Osteocyte (in vitro differentiated cells): ENCODE measurements at regions not wholly inside any gene's neighbourhood (a gene's known extent, or its start where the extent isn't known, plus 50 kb on each side); places are given as distances from the start of the nearest gene placed in this dataset.

Experiments
- DNase-seq: peaks from one replicate; pipeline ENCODE4 v3.0.0; 2021; ENCODE audit warnings: mixed read lengths; ENCODE audit not compliant: unreplicated experiment; ENCODE audit errors: extremely low spot score
- H3K27ac Mint-ChIP-seq: one replicate; pipeline ENCODE4 v1.8.0; 2021; ENCODE audit warnings: mild to moderate bottlenecking, mixed read lengths; ENCODE audit not compliant: unreplicated experiment
- H3K27me3 Mint-ChIP-seq: one replicate; pipeline ENCODE4 v1.8.0; 2021; ENCODE audit warnings: mixed read lengths; ENCODE audit not compliant: unreplicated experiment
- H3K36me3 Mint-ChIP-seq: one replicate; pipeline ENCODE4 v1.8.0; 2021; ENCODE audit warnings: mixed read lengths; ENCODE audit not compliant: unreplicated experiment
- H3K4me1 Mint-ChIP-seq: one replicate; pipeline ENCODE4 v1.8.0; 2021; ENCODE audit warnings: mixed read lengths; ENCODE audit not compliant: unreplicated experiment
- H3K4me3 Mint-ChIP-seq: one replicate; pipeline ENCODE4 v1.8.0; 2021; ENCODE audit warnings: mild to moderate bottlenecking, moderate library complexity, mixed read lengths; ENCODE audit not compliant: unreplicated experiment
- H3K9me3 Mint-ChIP-seq: one replicate; pipeline ENCODE4 v1.8.0; 2021; ENCODE audit warnings: mixed read lengths; ENCODE audit not compliant: unreplicated experiment
- TF ChIP-seq, protein P1 (sequence below): fragments of 200-600 bp; sonication (generic); IDR thresholded peaks from 2 replicates; pipeline ENCODE4 v1.5.0; 2021; ENCODE audit warnings: antibody characterized with exemption, mild to moderate bottlenecking, moderate library complexity

DNA sequence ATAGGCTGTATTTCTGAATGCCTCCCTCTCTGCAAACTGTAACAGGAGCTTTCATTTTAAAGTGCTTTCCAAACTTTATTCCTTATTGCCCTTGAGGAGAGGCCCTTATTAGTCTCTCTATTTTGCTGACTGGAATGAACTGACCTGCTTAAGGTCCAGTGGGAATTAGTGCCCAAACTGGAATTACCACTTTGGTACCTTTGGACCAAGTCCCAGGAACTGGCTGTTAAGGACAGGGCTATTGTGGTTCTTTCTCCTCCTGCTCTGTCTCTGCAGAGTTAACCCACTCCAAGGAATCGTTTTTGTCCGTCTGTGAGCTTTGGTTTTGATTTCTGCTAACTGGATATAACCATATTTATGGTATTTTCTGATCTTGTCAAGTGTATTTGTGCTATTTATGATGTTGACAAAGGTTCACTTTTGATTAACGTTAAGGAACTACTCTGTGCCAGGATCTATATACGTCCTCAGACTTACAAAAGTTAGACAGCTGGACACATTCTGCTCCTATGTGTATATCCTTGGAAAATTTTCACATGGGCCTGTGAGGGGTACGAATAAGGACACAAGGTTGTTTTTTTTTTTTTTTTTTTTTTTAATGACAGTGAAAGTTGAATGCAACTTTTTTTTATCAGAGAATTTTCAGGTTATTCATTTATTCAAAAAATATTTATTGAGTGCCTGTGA lies 189.1 kb upstream of the ANKRD55 start:
- Mint-ChIP-seq H3K4me1 (peaks cover 18% of the 10 kb centered on the region), H3K9me3 (peaks cover 10% of the 10 kb centered on the region), H3K4me3 (no peak overlapping the region), H3K27ac (peak overlapping the region; percentile 72), H3K27me3 (no peaks in the 10 kb centered on the region), H3K36me3 (peaks cover 2% of the 10 kb centered on the region)
- TF ChIP-seq, protein P1, sequence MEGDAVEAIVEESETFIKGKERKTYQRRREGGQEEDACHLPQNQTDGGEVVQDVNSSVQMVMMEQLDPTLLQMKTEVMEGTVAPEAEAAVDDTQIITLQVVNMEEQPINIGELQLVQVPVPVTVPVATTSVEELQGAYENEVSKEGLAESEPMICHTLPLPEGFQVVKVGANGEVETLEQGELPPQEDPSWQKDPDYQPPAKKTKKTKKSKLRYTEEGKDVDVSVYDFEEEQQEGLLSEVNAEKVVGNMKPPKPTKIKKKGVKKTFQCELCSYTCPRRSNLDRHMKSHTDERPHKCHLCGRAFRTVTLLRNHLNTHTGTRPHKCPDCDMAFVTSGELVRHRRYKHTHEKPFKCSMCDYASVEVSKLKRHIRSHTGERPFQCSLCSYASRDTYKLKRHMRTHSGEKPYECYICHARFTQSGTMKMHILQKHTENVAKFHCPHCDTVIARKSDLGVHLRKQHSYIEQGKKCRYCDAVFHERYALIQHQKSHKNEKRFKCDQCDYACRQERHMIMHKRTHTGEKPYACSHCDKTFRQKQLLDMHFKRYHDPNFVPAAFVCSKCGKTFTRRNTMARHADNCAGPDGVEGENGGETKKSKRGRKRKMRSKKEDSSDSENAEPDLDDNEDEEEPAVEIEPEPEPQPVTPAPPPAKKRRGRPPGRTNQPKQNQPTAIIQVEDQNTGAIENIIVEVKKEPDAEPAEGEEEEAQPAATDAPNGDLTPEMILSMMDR, result no peak
- no peak for DNase-seq

DNA sequence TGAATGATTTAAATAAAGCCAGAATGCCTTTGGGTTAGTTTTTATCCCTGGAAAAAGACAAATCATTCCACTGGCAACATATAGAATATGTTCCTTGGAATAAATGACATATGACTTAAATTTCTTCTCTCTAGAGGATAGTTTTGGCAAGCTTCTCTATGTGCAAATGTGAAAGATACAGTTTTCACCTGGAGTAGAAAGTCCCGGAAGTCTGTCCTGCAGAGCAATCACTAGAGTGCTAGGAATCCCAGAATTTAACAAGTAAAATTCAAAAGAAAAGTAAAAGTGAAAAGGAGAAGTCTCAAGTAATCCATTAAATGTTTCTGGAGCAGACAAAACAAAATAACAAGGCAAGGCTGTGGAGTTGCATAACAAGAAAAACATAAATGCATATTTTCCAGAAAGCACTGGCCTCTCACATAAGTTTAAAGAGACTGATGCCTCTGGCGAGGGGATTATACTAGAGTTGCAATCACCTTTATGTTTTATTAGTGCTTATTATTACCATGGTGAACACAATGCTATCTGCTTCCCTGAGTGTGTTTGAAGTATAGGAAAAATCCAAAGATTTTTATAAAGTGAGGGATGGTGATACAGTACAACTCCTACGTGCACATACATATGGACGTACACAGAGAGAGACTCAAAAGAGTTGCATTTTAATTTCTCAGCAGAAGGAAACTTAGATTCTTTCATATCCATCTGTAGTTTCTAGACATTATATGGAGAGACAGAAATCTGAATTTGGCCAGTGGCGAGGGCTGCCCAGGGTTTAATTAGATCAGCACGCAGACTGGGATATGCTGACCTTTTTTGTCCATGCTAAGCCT lies 188.3 kb upstream of the ANKRD55 start:
- peak overlapping the region; percentile 33 for H3K4me3 Mint-ChIP-seq
- peaks cover 2% of the 10 kb centered on the region for H3K36me3 Mint-ChIP-seq
- peak overlapping the region; percentile 67 for H3K27ac Mint-ChIP-seq
- TF ChIP-seq, protein P1, result no peak
- H3K9me3 Mint-ChIP-seq, result peaks cover 10% of the 10 kb centered on the region
- peaks cover 21% of the 10 kb centered on the region for H3K4me1 Mint-ChIP-seq
- no peak for DNase-seq
- no peaks in the 10 kb centered on the region for H3K27me3 Mint-ChIP-seq

DNA sequence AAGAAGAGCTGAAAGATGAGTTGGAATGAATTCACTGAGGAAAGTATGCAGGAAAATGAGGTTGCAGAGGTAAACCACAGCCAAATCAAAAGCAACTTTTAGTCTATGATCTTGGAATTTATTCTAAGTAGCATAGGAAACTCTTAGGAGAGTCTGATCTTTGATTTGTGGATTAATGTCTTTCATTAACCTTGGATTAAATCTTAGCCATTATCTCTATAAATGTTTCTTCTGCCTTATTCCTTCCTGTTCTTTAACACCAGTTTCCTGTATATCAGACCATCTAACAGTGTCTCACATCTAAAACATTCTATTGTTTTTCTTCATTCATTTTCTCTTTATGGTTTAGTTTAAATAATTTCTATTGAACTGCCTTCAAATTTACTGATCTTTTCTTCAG lies 187.2 kb upstream of the ANKRD55 start:
- TF ChIP-seq, protein P1, result no peak
- H3K27me3 Mint-ChIP-seq, result no peaks in the 10 kb centered on the region
- H3K4me3 Mint-ChIP-seq, result no peak overlapping the region
- peaks cover 32% of the 10 kb centered on the region for H3K4me1 Mint-ChIP-seq
- H3K36me3 Mint-ChIP-seq, result peaks cover 2% of the 10 kb centered on the region
- peaks cover 10% of the 10 kb centered on the region for H3K9me3 Mint-ChIP-seq
- no peak for DNase-seq
- H3K27ac Mint-ChIP-seq, result no peak overlapping the region

DNA sequence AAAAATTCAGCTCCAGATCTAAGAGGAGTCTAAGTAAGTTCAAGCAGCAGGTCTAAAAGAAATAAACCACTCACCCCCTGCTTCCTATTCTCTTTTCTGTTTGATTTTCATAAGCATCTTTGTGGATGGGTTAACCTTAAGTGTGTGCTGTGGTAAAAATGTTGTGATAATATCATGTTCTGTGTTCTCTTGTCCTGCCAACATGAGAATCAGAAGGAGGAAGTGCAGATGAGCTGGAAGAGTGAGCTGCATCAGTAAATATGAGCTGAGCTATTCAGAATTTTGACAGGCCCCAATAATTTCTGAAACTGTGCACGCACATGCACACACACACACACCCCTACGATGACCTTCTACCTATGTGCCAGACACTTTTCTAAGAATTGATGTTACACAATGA lies 186.5 kb upstream of the ANKRD55 start:
- Mint-ChIP-seq H3K4me1 (peaks cover 39% of the 10 kb centered on the region), H3K27me3 (no peaks in the 10 kb centered on the region), H3K4me3 (no peak overlapping the region), H3K36me3 (peaks cover 2% of the 10 kb centered on the region), H3K27ac (no peak overlapping the region), H3K9me3 (peaks cover 7% of the 10 kb centered on the region)
- no peak for DNase-seq
- TF ChIP-seq, protein P1, result no peak

DNA sequence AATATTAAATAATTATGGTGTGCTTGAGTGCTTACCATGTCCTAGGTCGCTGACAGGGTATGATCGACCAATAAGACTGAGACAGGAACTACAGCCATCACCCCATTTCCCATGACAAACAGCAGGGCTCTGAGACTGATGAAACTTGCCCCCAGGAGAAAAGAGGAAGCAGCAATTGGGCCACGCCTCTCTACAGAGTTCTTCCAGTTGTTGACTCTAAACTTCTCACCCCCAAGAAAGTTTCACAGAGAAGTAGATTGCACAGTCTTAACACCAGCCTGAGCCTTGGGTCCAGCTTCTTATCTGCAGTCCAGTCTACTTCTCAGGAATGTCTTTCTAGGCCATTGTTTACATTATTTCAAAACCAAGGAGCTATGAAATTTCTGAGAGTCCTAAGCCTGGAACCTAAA lies 182.2 kb upstream of the ANKRD55 start:
- TF ChIP-seq, protein P1, result no peak
- H3K27me3 Mint-ChIP-seq, result no peaks in the 10 kb centered on the region
- peaks cover 2% of the 10 kb centered on the region for H3K36me3 Mint-ChIP-seq
- peak overlapping the region; percentile 61 for H3K27ac Mint-ChIP-seq
- H3K4me1 Mint-ChIP-seq, result peaks cover 45% of the 10 kb centered on the region
- no peaks in the 10 kb centered on the region for H3K9me3 Mint-ChIP-seq
- no peak for DNase-seq
- no peak overlapping the region for H3K4me3 Mint-ChIP-seq
